B cell (primary cell): ENCODE measurements at regions not wholly inside any gene's neighbourhood (a gene's known extent, or its start where the extent isn't known, plus 50 kb on each side); places are given as distances from the start of the nearest gene placed in this dataset.

ENCODE experiments used
- ATAC-seq: fragments of 200-7000 bp; cut with Tn5 transposase; one replicate; pipeline ENCODE4 v1.10.0; 2021; ENCODE audit warnings: low read depth, mild to moderate bottlenecking, moderate number of reproducible peaks, moderate library complexity
- CTCF ChIA-PET: fragments of 350-600 bp; sonication (Branson Sonifier 250); formaldehyde crosslinking; loops from one replicate; lab custom pipeline; 2021; ENCODE audit warnings: antibody characterized with exemption, inconsistent platforms; lab: Charles Lee
- POLR2A ChIA-PET: fragments of 350-600 bp; sonication (Branson Sonifier 250); formaldehyde crosslinking; loops from one replicate; lab custom pipeline; 2021; ENCODE audit warnings: antibody characterized with exemption; lab: Charles Lee
- DNase-seq: peaks from one replicate; pipeline ENCODE4 v3.0.0; 2013
- H2AFZ ChIP-seq: 2 replicates; pipeline ENCODE4 v1.6.1; 2012; ENCODE audit warnings: mild to moderate bottlenecking, low read depth, low read length; ENCODE audit not compliant: insufficient read depth, poor library complexity, severe bottlenecking
- H3K27ac ChIP-seq, 2 donors: 1 replicate in 1 of 2; 2 replicates in 1 of 2; pipeline ENCODE4 v1.5.1; 2012 to 2013; ENCODE audit warnings: low read length in 2 of 2, mild to moderate bottlenecking in 2 of 2, moderate library complexity in 1 of 2
- H3K27me3 ChIP-seq, 4 experiments: fragments of 200-600 bp in 1 of 4; sonication (generic) in 1 of 4; replicated peaks in 1 of 4; 1 replicate in 2 of 4; 2 replicates in 2 of 4; pipeline versions ENCODE4 v1.6.1 to v1.7.0; 2013 to 2016; ENCODE audit warnings: low read length in 3 of 4, mild to moderate bottlenecking in 2 of 4, mixed read lengths in 1 of 4, moderate library complexity in 1 of 4; ENCODE audit not compliant: insufficient read depth in 4 of 4, control insufficient read depth in 3 of 4; ENCODE audit errors: control extremely low read depth in 1 of 4
- H3K36me3 ChIP-seq, 2 experiments: replicated peaks in 1 of 2; 1 replicate in 1 of 2; 2 replicates in 1 of 2; pipeline versions ENCODE4 v1.6.1 to v1.7.1; 2013; ENCODE audit warnings: low read length in 1 of 2; ENCODE audit not compliant: insufficient read depth in 2 of 2, control insufficient read depth in 1 of 2; ENCODE audit errors: control extremely low read depth in 1 of 2, extremely low read depth in 1 of 2
- H3K4me1 ChIP-seq, 2 donors: fragments of 200-600 bp in 1 of 2; sonication (generic) in 1 of 2; 1 replicate in 1 of 2; 2 replicates in 1 of 2; pipeline versions ENCODE4 v1.5.1 to v1.6.1; 2013 to 2017; ENCODE audit warnings: low read length in 2 of 2; ENCODE audit not compliant: control insufficient read depth in 2 of 2, insufficient read depth in 2 of 2
- H3K4me2 ChIP-seq: replicated peaks from 2 replicates; pipeline ENCODE3; 2012; ENCODE audit warnings: mild to moderate bottlenecking, low read depth, low read length; ENCODE audit not compliant: poor library complexity, severe bottlenecking
- H3K4me3 ChIP-seq, 5 experiments: fragments of 200-600 bp in 1 of 5; sonication (generic) in 1 of 5; 1 replicate in 3 of 5; 2 replicates in 2 of 5; pipeline versions ENCODE4 v1.5.1 to v1.7.0; 2011 to 2016; ENCODE audit warnings: low read length in 4 of 5, mild to moderate bottlenecking in 4 of 5, low read depth in 2 of 5, control low read depth in 1 of 5, moderate library complexity in 1 of 5; ENCODE audit not compliant: insufficient read depth in 1 of 5; ENCODE audit errors: control extremely low read depth in 1 of 5, extremely low read depth in 1 of 5
- H3K79me2 ChIP-seq: fragments of 200-600 bp; sonication (generic); one replicate; pipeline ENCODE4 v1.6.0; 2016; ENCODE audit warnings: low read length; ENCODE audit not compliant: control insufficient read depth, insufficient read depth
- H3K9ac ChIP-seq: fragments of 200-600 bp; sonication (generic); 2 replicates; pipeline ENCODE4 v1.6.1; 2017; ENCODE audit warnings: mild to moderate bottlenecking, low read length, moderate library complexity
- H3K9me3 ChIP-seq, 3 donors: one replicate each; pipeline versions ENCODE4 v1.6.1 to v1.7.1; 2013; ENCODE audit warnings: low read length in 2 of 3; ENCODE audit not compliant: control insufficient read depth in 2 of 3, insufficient read depth in 1 of 3; ENCODE audit errors: control extremely low read depth in 1 of 3
- H4K20me1 ChIP-seq: 2 replicates; pipeline ENCODE4 v1.6.0; 2012; ENCODE audit warnings: mild to moderate bottlenecking, low read length; ENCODE audit not compliant: insufficient read depth, control insufficient read depth, poor library complexity, severe bottlenecking
- H3K27ac Mint-ChIP-seq: one replicate; pipeline ENCODE4 v1.8.0; 2021; ENCODE audit warnings: mixed read lengths
- H3K27me3 Mint-ChIP-seq: one replicate; pipeline ENCODE4 v1.8.0; 2021; ENCODE audit warnings: mixed read lengths
- H3K4me1 Mint-ChIP-seq: one replicate; pipeline ENCODE4 v1.8.0; 2021; ENCODE audit warnings: mixed read lengths
- H3K4me3 Mint-ChIP-seq: one replicate; pipeline ENCODE4 v1.8.0; 2021; ENCODE audit warnings: mixed read lengths
- H3K9me3 Mint-ChIP-seq: one replicate; pipeline ENCODE4 v1.8.0; 2022; ENCODE audit warnings: mixed read lengths; ENCODE audit not compliant: insufficient read depth
- EZH2 ChIP-seq: IDR thresholded peaks from 2 replicates; pipeline ENCODE4 v1.6.1; 2012; ENCODE audit warnings: borderline replicate concordance, low read depth, mild to moderate bottlenecking, moderate library complexity, low read length; ENCODE audit not compliant: insufficient read depth, poor library complexity, severe bottlenecking
- WGBS: methylation state at CpG from one replicate; pipeline ENCODE4 v1.1.5; 2013; ENCODE audit warnings: missing lambda C conversion rate; ENCODE audit not compliant: insufficient coverage; 5-methylcytosine and 5-hydroxymethylcytosine counted together
- intact Hi-C: fragments of 100-400 bp; cut with micrococcal nuclease; formaldehyde crosslinking; loops from one replicate; pipeline ENCODE4 v1.10.0; 2022
- TF ChIP-seq, protein P1 (sequence below): fragments of 200-600 bp; IDR thresholded peaks from one replicate; pipeline ENCODE4 v1.8.0; 2022; ENCODE audit warnings: antibody characterized with exemption, mild to moderate bottlenecking

DNA sequence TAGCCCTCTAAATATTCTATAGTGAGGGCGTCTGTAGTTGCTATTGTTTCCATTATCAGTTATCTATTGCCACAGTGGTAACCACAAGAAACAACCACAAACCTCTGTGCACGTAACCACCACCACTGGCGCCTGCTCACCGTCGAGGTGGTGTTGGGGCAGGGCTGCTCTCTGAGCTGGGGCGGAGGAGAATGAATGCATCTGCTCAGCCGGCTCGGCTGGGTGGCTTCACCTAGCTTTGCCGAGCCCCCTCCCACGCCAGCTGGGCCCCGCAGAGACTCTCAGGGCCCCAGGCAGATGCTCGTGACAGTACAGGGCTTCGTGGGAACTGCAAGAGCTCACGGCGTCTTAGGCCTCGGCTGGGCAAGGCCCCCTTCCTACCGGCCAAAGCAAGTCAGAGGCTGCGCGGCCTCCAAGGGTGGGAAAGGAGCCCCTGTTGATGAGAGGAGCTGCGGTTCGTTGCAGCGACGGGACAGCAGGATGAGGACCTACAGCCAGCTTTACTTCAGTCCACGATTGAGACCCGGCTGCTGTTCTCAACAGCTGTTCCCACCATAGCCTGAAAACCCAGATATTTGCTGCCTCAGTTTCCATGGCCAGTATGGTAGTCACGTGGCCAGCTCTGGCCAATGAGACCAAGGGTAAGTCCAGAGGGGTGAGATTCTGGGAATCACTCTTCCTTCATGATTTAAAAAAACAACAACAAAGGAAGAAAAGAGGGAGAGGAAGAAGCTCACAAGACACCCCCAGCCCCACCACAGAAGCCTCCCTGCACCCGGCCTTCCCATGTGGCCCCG, 120.2 kb upstream of the AFDN start:
- CTCF ChIA-PET = no interaction called here

More for the DNA sequence above, 120.2 kb upstream of the AFDN start:
- H3K9ac ChIP-seq = no peak overlapping the region
- H3K27me3 Mint-ChIP-seq = peaks cover 47% of the 10 kb centered on the region
- POLR2A ChIA-PET = no interaction called here
- 24% methylated on average over 22 of the region's 28 CpGs for WGBS
- ATAC-seq = peak; percentile 64
- no peak overlapping the region for H3K4me3 Mint-ChIP-seq
- H2AFZ ChIP-seq = no peak overlapping the region
- no peaks in the 10 kb centered on the region for H3K79me2 ChIP-seq
- intact Hi-C loops = no loop called here
- H3K9me3 Mint-ChIP-seq = no peaks in the 10 kb centered on the region
- TF ChIP-seq, protein P1, sequence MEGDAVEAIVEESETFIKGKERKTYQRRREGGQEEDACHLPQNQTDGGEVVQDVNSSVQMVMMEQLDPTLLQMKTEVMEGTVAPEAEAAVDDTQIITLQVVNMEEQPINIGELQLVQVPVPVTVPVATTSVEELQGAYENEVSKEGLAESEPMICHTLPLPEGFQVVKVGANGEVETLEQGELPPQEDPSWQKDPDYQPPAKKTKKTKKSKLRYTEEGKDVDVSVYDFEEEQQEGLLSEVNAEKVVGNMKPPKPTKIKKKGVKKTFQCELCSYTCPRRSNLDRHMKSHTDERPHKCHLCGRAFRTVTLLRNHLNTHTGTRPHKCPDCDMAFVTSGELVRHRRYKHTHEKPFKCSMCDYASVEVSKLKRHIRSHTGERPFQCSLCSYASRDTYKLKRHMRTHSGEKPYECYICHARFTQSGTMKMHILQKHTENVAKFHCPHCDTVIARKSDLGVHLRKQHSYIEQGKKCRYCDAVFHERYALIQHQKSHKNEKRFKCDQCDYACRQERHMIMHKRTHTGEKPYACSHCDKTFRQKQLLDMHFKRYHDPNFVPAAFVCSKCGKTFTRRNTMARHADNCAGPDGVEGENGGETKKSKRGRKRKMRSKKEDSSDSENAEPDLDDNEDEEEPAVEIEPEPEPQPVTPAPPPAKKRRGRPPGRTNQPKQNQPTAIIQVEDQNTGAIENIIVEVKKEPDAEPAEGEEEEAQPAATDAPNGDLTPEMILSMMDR = no peak
- TF ChIP-seq EZH2 = no peak
- no peak overlapping the region for H3K27ac ChIP-seq
- H3K27me3 ChIP-seq = peaks cover 0 to 69% (median 19%) of the 10 kb centered on the region in 4 experiments
- peak; percentile 52 for DNase-seq
- peak overlapping the region; percentile 43 for H3K4me2 ChIP-seq
- H3K4me1 Mint-ChIP-seq = peaks cover 13% of the 10 kb centered on the region
- H3K36me3 ChIP-seq = no peaks in the 10 kb centered on the region
- H4K20me1 ChIP-seq = no peaks in the 10 kb centered on the region
- H3K4me3 ChIP-seq = no peak overlapping the region
- H3K9me3 ChIP-seq = no peaks in the 10 kb centered on the region
- peaks cover 10 to 13% of the 10 kb centered on the region in 2 donors for H3K4me1 ChIP-seq
- peak overlapping the region; percentile 7 for H3K27ac Mint-ChIP-seq
